BJ (cell line): ENCODE measurements at regions not wholly inside any gene's neighbourhood (a gene's known extent, or its start where the extent isn't known, plus 50 kb on each side); places are given as distances from the start of the nearest gene placed in this dataset.

ENCODE experiments used
- CTCF ChIA-PET: fragments of 350-600 bp; formaldehyde crosslinking; extraction: SDS; loops from one replicate; lab custom pipeline; 2021; ENCODE audit warnings: antibody characterized with exemption, inconsistent platforms; lab: Yijun Ruan, JAX
- POLR2A ChIA-PET: fragments of 300-600 bp; sonication (Branson Sonifier 250); formaldehyde crosslinking; extraction: SDS; loops from one replicate; lab custom pipeline; 2021; ENCODE audit warnings: antibody characterized with exemption; lab: Charles Lee
- DNase-seq: peaks from one replicate; pipeline ENCODE4 v3.0.0-alpha.2; 2011; ENCODE audit warnings: low read depth
- H3K27me3 ChIP-seq: 2 replicates; pipeline ENCODE4 v1.6.0; 2011; ENCODE audit warnings: low read length; ENCODE audit not compliant: control insufficient read depth, insufficient read depth
- H3K36me3 ChIP-seq: 2 replicates; pipeline ENCODE4 v1.5.1; 2011; ENCODE audit warnings: low read length; ENCODE audit not compliant: control insufficient read depth, insufficient read depth
- H3K4me3 ChIP-seq: 2 replicates; pipeline ENCODE4 v1.5.1; 2011; ENCODE audit warnings: low read depth, mild to moderate bottlenecking, control low read depth, low read length
- CTCF ChIP-seq: IDR thresholded peaks from 2 replicates; pipeline ENCODE4 v1.5.1; 2011; ENCODE audit warnings: low read depth, mild to moderate bottlenecking, control low read depth, inconsistent platforms, low read length, moderate library complexity; ENCODE audit not compliant: insufficient read depth

GRCh38 chr20:7610681-7611080 is 329.6 kb downstream of the HAO1 start:
- no peak for DNase-seq
- Histone ChIP-seq H3K27me3 (no peaks in the 10 kb centered on the region), H3K4me3 (no peak overlapping the region), H3K36me3 (no peaks in the 10 kb centered on the region)
- CTCF ChIA-PET = no interaction called here
- POLR2A ChIA-PET = no interaction called here
- TF ChIP-seq CTCF = no peak

- Histone ChIP-seq H3K36me3 (no peaks in the 10 kb centered on the region), H3K27me3 (no peaks in the 10 kb centered on the region), H3K4me3 (no peak overlapping the region)
- TF ChIP-seq CTCF = no peak
- DNase-seq = no peak
- CTCF ChIA-PET = interaction anchor here (1.5 kb wide), 1 partner anchor 10 kb away, joined by 3 read pairs; no protein-coding TSS in a partner anchor
- POLR2A ChIA-PET = no interaction called here
Measured at GRCh38 chr20:7617797-7618196, 322.5 kb downstream of the HAO1 start.

- Histone ChIP-seq H3K36me3 (no peaks in the 10 kb centered on the region), H3K27me3 (no peaks in the 10 kb centered on the region), H3K4me3 (no peak overlapping the region)
- POLR2A ChIA-PET = no interaction called here
- DNase-seq = no peak
- no peak for TF ChIP-seq CTCF
- CTCF ChIA-PET = no interaction called here
Measured at GRCh38 chr20:7622399-7622961, 317.8 kb downstream of the HAO1 start.

- TF ChIP-seq CTCF = no peak
- DNase-seq = no peak
- no peak overlapping the region for H3K4me3 ChIP-seq
- POLR2A ChIA-PET = no interaction called here
- CTCF ChIA-PET = no interaction called here
- H3K36me3 ChIP-seq = no peaks in the 10 kb centered on the region
- no peaks in the 10 kb centered on the region for H3K27me3 ChIP-seq
Measured at GRCh38 chr20:7624886-7625285, 315.4 kb downstream of the HAO1 start.

DNA sequence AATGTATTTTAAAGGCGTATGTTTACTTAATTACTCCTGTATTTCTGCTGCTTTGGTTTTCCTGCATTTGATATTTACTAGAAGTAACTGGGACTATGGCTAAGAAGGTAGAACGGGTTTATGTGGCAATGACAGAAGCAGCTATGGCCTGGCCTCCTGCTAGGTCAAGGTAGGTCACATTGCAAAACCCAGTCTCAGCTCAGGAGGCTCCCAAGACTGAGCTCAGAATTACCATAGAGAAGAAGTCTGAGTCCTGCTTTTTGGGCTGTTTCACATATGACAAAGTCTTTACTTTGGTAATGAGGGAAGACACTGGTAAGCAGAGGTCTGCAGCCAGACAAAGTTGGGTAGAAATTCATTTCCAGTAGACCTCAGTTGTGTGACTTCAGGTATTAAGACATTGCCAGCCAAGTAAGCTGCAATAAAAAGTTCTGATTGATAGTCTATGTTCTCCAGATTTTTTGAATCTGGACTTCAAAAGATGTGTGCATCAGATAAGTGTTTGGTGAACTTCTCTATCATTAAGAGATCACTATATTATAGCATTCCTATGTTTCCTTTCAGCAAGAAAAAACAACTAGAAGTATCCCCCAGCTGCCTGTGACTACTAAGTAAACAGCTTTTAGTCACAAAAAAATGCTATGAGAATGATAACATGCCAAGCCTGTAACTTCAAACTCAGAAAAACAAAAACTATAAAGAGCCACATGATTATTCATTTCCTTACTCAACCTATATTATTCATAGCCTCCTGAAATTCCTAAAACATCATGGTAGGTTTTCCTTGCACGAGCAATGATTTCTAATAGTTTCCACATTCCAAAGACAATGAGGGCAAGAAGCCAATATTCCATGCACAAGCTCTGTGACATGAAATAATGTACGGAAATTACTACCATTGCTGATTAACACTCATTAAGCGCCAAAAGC is 312.3 kb downstream of the HAO1 start:
- CTCF ChIA-PET = interaction anchor here (0.5 to 1.0 kb wide), 2 partner anchors 9 to 331 kb away, joined by 3 read pairs; no protein-coding TSS in a partner anchor
- no peak overlapping the region for H3K4me3 ChIP-seq
- POLR2A ChIA-PET = no interaction called here
- H3K27me3 ChIP-seq = no peaks in the 10 kb centered on the region
- TF ChIP-seq CTCF = no peak
- DNase-seq = no peak
- H3K36me3 ChIP-seq = no peaks in the 10 kb centered on the region
